ENCODE measurements at regions not wholly inside any gene's neighbourhood (a gene's known extent, or its start where the extent isn't known, plus 50 kb on each side); places are given as distances from the start of the nearest gene placed in this dataset.
A peak's percentile ranks its signal among the peaks of the same experiment; 100 is the strongest.

GRCh38 chr3:74124782-74125181, 489.7 kb downstream of the CNTN3 start:
- no peak overlapping the region for H4K91ac ChIP-seq (ENCODE audit: insufficient read length, low read depth, low read length)
- no peak overlapping the region for H3K27ac ChIP-seq (ENCODE audit: insufficient read length, low read depth, low read length)
- H3K23ac ChIP-seq (ENCODE audit: insufficient read length, low read depth, low read length): no peak overlapping the region
- no peaks in the 10 kb centered on the region for H3K9me3 ChIP-seq (ENCODE audit: control insufficient read depth, low read depth, low read length)
- no peak overlapping the region for H4K8ac ChIP-seq (replicated peaks; ENCODE audit: insufficient read length, low read depth, low read length)
- H3K9ac ChIP-seq (ENCODE audit: extremely low read depth, insufficient read length, low read length): no peak overlapping the region
- no peak overlapping the region for H3K27ac Mint-ChIP-seq
- WGBS (ENCODE audit: extremely low coverage, insufficient read length, low lambda C conversion rate): no CpG with 5 or more reads among the region's 7 CpGs
- H3K4me3 Mint-ChIP-seq: no peak overlapping the region
- H2BK15ac ChIP-seq (ENCODE audit: low read depth, low read length): no peak overlapping the region
- no peak overlapping the region for H2BK12ac ChIP-seq (ENCODE audit: insufficient read length, low read depth, low read length)
- no peak overlapping the region for H2AK5ac ChIP-seq (ENCODE audit: insufficient read length, low read length)
- H2BK5ac ChIP-seq (ENCODE audit: insufficient read length, low read length): no peak overlapping the region
- H3K79me1 ChIP-seq (ENCODE audit: insufficient read depth, low read depth, low read length, poor library complexity, severe bottlenecking): no peaks in the 10 kb centered on the region
- no peak overlapping the region for H3K4ac ChIP-seq (ENCODE audit: low read depth, low read length)
- DNase-seq: no peak
- H3K23me2 ChIP-seq (ENCODE audit: insufficient read length, low read depth, low read length, poor library complexity, severe bottlenecking): no peaks in the 10 kb centered on the region
- no peak overlapping the region for H3K18ac ChIP-seq (ENCODE audit: insufficient read length, low read depth, low read length)
- no peak overlapping the region for H4K5ac ChIP-seq (ENCODE audit: insufficient read length, low read depth, low read length)
- H3K56ac ChIP-seq (ENCODE audit: insufficient read length, low read depth, low read length): no peak overlapping the region
- TF ChIP-seq CTCF (conservative IDR thresholded peaks at IDR 0.05): no peak
- H3K27me3 ChIP-seq (ENCODE audit: insufficient read depth, low read length): no peaks in the 10 kb centered on the region
- no peak overlapping the region for H2BK120ac ChIP-seq (ENCODE audit: low read depth, low read length, poor library complexity, severe bottlenecking)
- H2BK20ac ChIP-seq (ENCODE audit: low read depth, low read length, poor library complexity, severe bottlenecking): no peak overlapping the region
- H3K4me1 Mint-ChIP-seq: peaks cover 3 to 4% of the 10 kb centered on the region in 2 experiments; a peak in 2 of 4 replicates
- no peaks in the 10 kb centered on the region for H4K20me1 ChIP-seq (ENCODE audit: control insufficient read depth, insufficient read depth, insufficient read length)
- peak overlapping the region; percentile 8 for H2AFZ ChIP-seq (ENCODE audit: low read length)
- no peak overlapping the region for H3T11ph ChIP-seq (ENCODE audit: low read length)
- no peak overlapping the region for H3K4me2 ChIP-seq (ENCODE audit: insufficient read depth, insufficient read length, low read length)
- H3K27me3 Mint-ChIP-seq (ENCODE audit: low read depth): no peaks in the 10 kb centered on the region
- peaks cover 4 to 12% (median 7%) of the 10 kb centered on the region in 3 experiments; a peak in 6 of 7 replicates for H3K36me3 Mint-ChIP-seq (ENCODE audit: insufficient read depth in 1 of 3, low read depth in 3 of 3)
- peaks cover 14% of the 10 kb centered on the region in 2 experiments for H3K9me3 Mint-ChIP-seq
- H3K14ac ChIP-seq (ENCODE audit: insufficient read depth, low read length): no peak overlapping the region
- no peaks in the 10 kb centered on the region for H3K4me1 ChIP-seq (ENCODE audit: insufficient read depth, low read length)
- H3K79me2 ChIP-seq (ENCODE audit: insufficient read depth, low read length): no peaks in the 10 kb centered on the region

All from H9 (cell line).